Keratinocyte (primary cell): ENCODE measurements at regions not wholly inside any gene's neighbourhood (a gene's known extent, or its start where the extent isn't known, plus 50 kb on each side); places are given as distances from the start of the nearest gene placed in this dataset.

Experiments
- CTCF ChIP-seq, 3 experiments: IDR thresholded peaks in 1 of 3; conservative IDR thresholded peaks in 1 of 3; optimal IDR thresholded peaks in 1 of 3; 2 replicates in 2 of 3; 3 replicates in 1 of 3; pipeline versions ENCODE3 to v1.5.1; 2011; ENCODE audit warnings: low read length in 3 of 3, mild to moderate bottlenecking in 3 of 3, moderate library complexity in 2 of 3, control low read depth in 1 of 3, inconsistent platforms in 1 of 3; ENCODE audit not compliant: insufficient read depth in 2 of 3; ENCODE audit errors: extremely low read depth in 1 of 3
- EZH2 ChIP-seq: IDR thresholded peaks from one replicate; pipeline ENCODE4 v1.6.1; 2012; ENCODE audit warnings: inconsistent platforms, mild to moderate bottlenecking, low read length, moderate library complexity

DNA sequence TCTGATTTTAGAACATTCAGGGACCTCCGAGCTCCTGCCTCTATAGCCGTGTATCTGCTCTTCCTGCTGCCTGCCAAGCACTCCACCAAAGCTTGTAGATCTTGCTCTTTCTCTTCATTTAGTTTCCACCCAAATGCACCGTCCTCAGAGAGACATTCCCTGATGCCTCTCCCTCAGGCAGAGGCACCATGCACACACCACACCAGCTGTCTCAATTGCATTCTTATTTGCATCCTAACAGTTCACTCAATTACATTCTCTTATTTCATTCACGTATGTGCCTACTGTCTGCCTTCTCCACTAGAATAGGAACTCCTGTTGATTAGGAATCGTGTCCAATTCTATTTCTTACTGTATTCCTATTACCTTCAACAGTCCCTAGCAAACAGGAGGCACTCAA lies 845.4 kb upstream of the TMEM132C start:
- no peak for TF ChIP-seq CTCF (optimal IDR thresholded peaks at IDR 0.05 in 1 of 3, IDR thresholded peaks at IDR 0.05 in 1 of 3, conservative IDR thresholded peaks at IDR 0.05 in 1 of 3; ENCODE audit: extremely low read depth in 1 of 3, insufficient read depth in 2 of 3, low read length in 3 of 3)
- TF ChIP-seq EZH2 = no peak
